ENCODE measurements at regions not wholly inside any gene's neighbourhood (a gene's known extent, or its start where the extent isn't known, plus 50 kb on each side); places are given as distances from the start of the nearest gene placed in this dataset.

DNA sequence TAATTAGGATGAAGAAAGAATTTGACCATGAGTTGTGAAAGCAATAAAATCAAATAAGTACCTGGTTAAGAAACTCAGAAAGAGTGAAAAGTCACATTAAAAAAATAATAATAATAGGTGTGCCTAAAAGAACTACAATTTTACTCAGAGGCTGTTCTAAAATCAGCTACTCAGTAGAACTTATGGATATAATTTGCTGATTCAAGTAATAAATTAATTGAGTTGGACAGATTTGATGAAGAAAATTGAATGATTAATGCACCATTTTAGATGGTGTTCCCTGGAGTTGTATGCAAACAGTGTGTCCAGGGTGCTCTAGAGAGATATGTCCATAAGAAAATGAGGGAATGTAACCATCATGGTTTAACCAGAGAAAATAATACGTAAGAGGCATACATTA, 2852.5 kb downstream of the PCDH9 start:
- TF ChIP-seq CTCF (IDR thresholded peaks at IDR 0.05 in 4 of 5, conservative IDR thresholded peaks at IDR 0.05 in 1 of 5) (no peak), POLR2A (IDR thresholded peaks at IDR 0.05) (no peak)

Measured in gastrocnemius medialis (tissue), 4 donors.